Activated naive CD8-positive, alpha-beta T cell (primary cell): ENCODE measurements at regions not wholly inside any gene's neighbourhood (a gene's known extent, or its start where the extent isn't known, plus 50 kb on each side); places are given as distances from the start of the nearest gene placed in this dataset.

Source experiments
- H3K27ac Mint-ChIP-seq: one replicate; pipeline ENCODE4 v1.8.0; 2021; ENCODE audit warnings: mixed read lengths
- H3K27me3 Mint-ChIP-seq: one replicate; pipeline ENCODE4 v1.8.0; 2021; ENCODE audit warnings: mixed read lengths
- H3K36me3 Mint-ChIP-seq: one replicate; pipeline ENCODE4 v1.8.0; 2021; ENCODE audit warnings: mixed read lengths
- H3K4me1 Mint-ChIP-seq: one replicate; pipeline ENCODE4 v1.8.0; 2021; ENCODE audit warnings: low read depth, mixed read lengths
- H3K4me3 Mint-ChIP-seq: one replicate; pipeline ENCODE4 v1.8.0; 2021; ENCODE audit warnings: mild to moderate bottlenecking, mixed read lengths
- H3K9me3 Mint-ChIP-seq: one replicate; pipeline ENCODE4 v1.8.0; 2021; ENCODE audit warnings: low read depth, mixed read lengths

- H3K36me3 Mint-ChIP-seq: no peaks in the 10 kb centered on the region
- no peaks in the 10 kb centered on the region for H3K27me3 Mint-ChIP-seq
These were observed 216.6 kb downstream of the MRPL39 start for GRCh38 chr21:25390701-25391100.

GRCh38 chr21:25387665-25388064, 219.6 kb downstream of the MRPL39 start:
- H3K4me1 Mint-ChIP-seq: peaks cover 4% of the 10 kb centered on the region
- H3K36me3 Mint-ChIP-seq: no peaks in the 10 kb centered on the region
- no peaks in the 10 kb centered on the region for H3K27me3 Mint-ChIP-seq
- H3K27ac Mint-ChIP-seq: no peak overlapping the region
- no peaks in the 10 kb centered on the region for H3K9me3 Mint-ChIP-seq
- H3K4me3 Mint-ChIP-seq: no peak overlapping the region

More at GRCh38 chr21:25390701-25391100, 216.6 kb downstream of the MRPL39 start:
- Mint-ChIP-seq H3K27ac (no peak overlapping the region), H3K4me1 (peaks cover 7% of the 10 kb centered on the region), H3K9me3 (no peaks in the 10 kb centered on the region), H3K4me3 (no peak overlapping the region)

- Mint-ChIP-seq H3K9me3 (no peaks in the 10 kb centered on the region), H3K36me3 (no peaks in the 10 kb centered on the region), H3K4me3 (no peak overlapping the region), H3K27ac (peak overlapping the region; percentile 78), H3K27me3 (no peaks in the 10 kb centered on the region), H3K4me1 (peaks cover 4% of the 10 kb centered on the region)
These were observed 221.3 kb downstream of the MRPL39 start for GRCh38 chr21:25385911-25386474.

- Mint-ChIP-seq H3K27ac (no peak overlapping the region), H3K4me3 (no peak overlapping the region), H3K9me3 (no peaks in the 10 kb centered on the region), H3K36me3 (no peaks in the 10 kb centered on the region), H3K27me3 (no peaks in the 10 kb centered on the region), H3K4me1 (peaks cover 4% of the 10 kb centered on the region)
These were observed 221.9 kb downstream of the MRPL39 start for GRCh38 chr21:25385341-25385740.

- H3K27ac Mint-ChIP-seq: no peak overlapping the region
- H3K4me1 Mint-ChIP-seq: peaks cover 4% of the 10 kb centered on the region
- no peak overlapping the region for H3K4me3 Mint-ChIP-seq
- H3K9me3 Mint-ChIP-seq: no peaks in the 10 kb centered on the region
- H3K36me3 Mint-ChIP-seq: no peaks in the 10 kb centered on the region
- no peaks in the 10 kb centered on the region for H3K27me3 Mint-ChIP-seq
These were observed 222.5 kb downstream of the MRPL39 start for GRCh38 chr21:25384782-25385181.

GRCh38 chr21:25383545-25383944, 223.7 kb downstream of the MRPL39 start:
- Mint-ChIP-seq H3K9me3 (no peaks in the 10 kb centered on the region), H3K36me3 (no peaks in the 10 kb centered on the region), H3K27me3 (no peaks in the 10 kb centered on the region), H3K4me3 (no peak overlapping the region), H3K4me1 (peaks cover 4% of the 10 kb centered on the region), H3K27ac (no peak overlapping the region)

GRCh38 chr21:25381936-25382452, 225.3 kb downstream of the MRPL39 start:
- H3K27me3 Mint-ChIP-seq: no peaks in the 10 kb centered on the region
- H3K4me1 Mint-ChIP-seq: peaks cover 4% of the 10 kb centered on the region
- no peaks in the 10 kb centered on the region for H3K36me3 Mint-ChIP-seq
- H3K4me3 Mint-ChIP-seq: no peak overlapping the region
- no peaks in the 10 kb centered on the region for H3K9me3 Mint-ChIP-seq
- H3K27ac Mint-ChIP-seq: no peak overlapping the region

GRCh38 chr21:25375675-25376074, 231.6 kb downstream of the MRPL39 start:
- H3K27me3 Mint-ChIP-seq: no peaks in the 10 kb centered on the region
- no peaks in the 10 kb centered on the region for H3K4me1 Mint-ChIP-seq
- no peak overlapping the region for H3K4me3 Mint-ChIP-seq
- no peaks in the 10 kb centered on the region for H3K36me3 Mint-ChIP-seq
- no peak overlapping the region for H3K27ac Mint-ChIP-seq
- no peaks in the 10 kb centered on the region for H3K9me3 Mint-ChIP-seq

GRCh38 chr21:25373126-25374082, 233.9 kb downstream of the MRPL39 start:
- H3K4me1 Mint-ChIP-seq: no peaks in the 10 kb centered on the region
- H3K9me3 Mint-ChIP-seq: no peaks in the 10 kb centered on the region
- H3K36me3 Mint-ChIP-seq: no peaks in the 10 kb centered on the region
- H3K4me3 Mint-ChIP-seq: no peak overlapping the region
- no peaks in the 10 kb centered on the region for H3K27me3 Mint-ChIP-seq
- no peak overlapping the region for H3K27ac Mint-ChIP-seq

GRCh38 chr21:25371841-25372425, 235.3 kb downstream of the MRPL39 start:
- no peak overlapping the region for H3K27ac Mint-ChIP-seq
- H3K4me1 Mint-ChIP-seq: no peaks in the 10 kb centered on the region
- H3K4me3 Mint-ChIP-seq: no peak overlapping the region
- H3K36me3 Mint-ChIP-seq: no peaks in the 10 kb centered on the region
- H3K9me3 Mint-ChIP-seq: no peaks in the 10 kb centered on the region
- H3K27me3 Mint-ChIP-seq: no peaks in the 10 kb centered on the region

- no peaks in the 10 kb centered on the region for H3K4me1 Mint-ChIP-seq
- H3K9me3 Mint-ChIP-seq: no peaks in the 10 kb centered on the region
- no peak overlapping the region for H3K27ac Mint-ChIP-seq
- no peak overlapping the region for H3K4me3 Mint-ChIP-seq
- H3K36me3 Mint-ChIP-seq: no peaks in the 10 kb centered on the region
- H3K27me3 Mint-ChIP-seq: no peaks in the 10 kb centered on the region
These were observed 237.0 kb downstream of the MRPL39 start for GRCh38 chr21:25370311-25370744.

GRCh38 chr21:25369524-25370300, 237.6 kb downstream of the MRPL39 start:
- Mint-ChIP-seq H3K36me3 (no peaks in the 10 kb centered on the region), H3K4me3 (no peak overlapping the region), H3K4me1 (no peaks in the 10 kb centered on the region), H3K27me3 (no peaks in the 10 kb centered on the region), H3K27ac (no peak overlapping the region), H3K9me3 (no peaks in the 10 kb centered on the region)

- Mint-ChIP-seq H3K4me3 (no peak overlapping the region), H3K36me3 (no peaks in the 10 kb centered on the region), H3K9me3 (no peaks in the 10 kb centered on the region), H3K27me3 (no peaks in the 10 kb centered on the region), H3K27ac (no peak overlapping the region), H3K4me1 (no peaks in the 10 kb centered on the region)
These were observed 238.8 kb downstream of the MRPL39 start for GRCh38 chr21:25368531-25368930.

- H3K36me3 Mint-ChIP-seq: no peaks in the 10 kb centered on the region
- peaks cover 2% of the 10 kb centered on the region for H3K4me1 Mint-ChIP-seq
- no peaks in the 10 kb centered on the region for H3K9me3 Mint-ChIP-seq
- H3K27ac Mint-ChIP-seq: no peak overlapping the region
- no peaks in the 10 kb centered on the region for H3K27me3 Mint-ChIP-seq
- H3K4me3 Mint-ChIP-seq: no peak overlapping the region
These were observed 241.2 kb downstream of the MRPL39 start for GRCh38 chr21:25366116-25366515.
